ENCODE measurements at regions not wholly inside any gene's neighbourhood (a gene's known extent, or its start where the extent isn't known, plus 50 kb on each side); places are given as distances from the start of the nearest gene placed in this dataset.

- TF ChIP-seq, protein P1, sequence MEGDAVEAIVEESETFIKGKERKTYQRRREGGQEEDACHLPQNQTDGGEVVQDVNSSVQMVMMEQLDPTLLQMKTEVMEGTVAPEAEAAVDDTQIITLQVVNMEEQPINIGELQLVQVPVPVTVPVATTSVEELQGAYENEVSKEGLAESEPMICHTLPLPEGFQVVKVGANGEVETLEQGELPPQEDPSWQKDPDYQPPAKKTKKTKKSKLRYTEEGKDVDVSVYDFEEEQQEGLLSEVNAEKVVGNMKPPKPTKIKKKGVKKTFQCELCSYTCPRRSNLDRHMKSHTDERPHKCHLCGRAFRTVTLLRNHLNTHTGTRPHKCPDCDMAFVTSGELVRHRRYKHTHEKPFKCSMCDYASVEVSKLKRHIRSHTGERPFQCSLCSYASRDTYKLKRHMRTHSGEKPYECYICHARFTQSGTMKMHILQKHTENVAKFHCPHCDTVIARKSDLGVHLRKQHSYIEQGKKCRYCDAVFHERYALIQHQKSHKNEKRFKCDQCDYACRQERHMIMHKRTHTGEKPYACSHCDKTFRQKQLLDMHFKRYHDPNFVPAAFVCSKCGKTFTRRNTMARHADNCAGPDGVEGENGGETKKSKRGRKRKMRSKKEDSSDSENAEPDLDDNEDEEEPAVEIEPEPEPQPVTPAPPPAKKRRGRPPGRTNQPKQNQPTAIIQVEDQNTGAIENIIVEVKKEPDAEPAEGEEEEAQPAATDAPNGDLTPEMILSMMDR (IDR thresholded peaks at IDR 0.05 in 2 of 3, conservative IDR thresholded peaks at IDR 0.05 in 1 of 3; ENCODE audit: borderline replicate concordance in 1 of 3, insufficient read depth in 1 of 3, low read depth in 2 of 3, low read length in 2 of 3) = no peak
- TF ChIP-seq POLR2AphosphoS5 (IDR thresholded peaks at IDR 0.05; ENCODE audit: low read depth, low read length) (no peak), REST (IDR thresholded peaks at IDR 0.05; ENCODE audit: low read depth) (no peak), SRF (IDR thresholded peaks at IDR 0.05; ENCODE audit: low read depth) (no peak), EZH2 (IDR thresholded peaks at IDR 0.05) (no peak), ATF3 (IDR thresholded peaks at IDR 0.05) (no peak), YY1 (IDR thresholded peaks at IDR 0.05; ENCODE audit: extremely low read depth, insufficient replicate concordance, low read depth, low read length) (no peak), POLR2A (IDR thresholded peaks at IDR 0.05; ENCODE audit: borderline replicate concordance, extremely low read depth, insufficient read depth, insufficient read length) (no peak)
Measured at GRCh38 chr20:11281768-11282167, 608.0 kb upstream of the JAG1 start.
